Superior temporal gyrus (tissue), 1 donor: ENCODE measurements at regions not wholly inside any gene's neighbourhood (a gene's known extent, or its start where the extent isn't known, plus 50 kb on each side); places are given as distances from the start of the nearest gene placed in this dataset.

Experiments used
- DNase-seq: peaks from one replicate; pipeline ENCODE4 v3.0.0-alpha.2; 2016; ENCODE audit errors: extremely low spot score

GRCh38 chr2:219769090-219769910 lies 141.9 kb downstream of the SLC4A3 start:
- DNase-seq: no peak

DNA sequence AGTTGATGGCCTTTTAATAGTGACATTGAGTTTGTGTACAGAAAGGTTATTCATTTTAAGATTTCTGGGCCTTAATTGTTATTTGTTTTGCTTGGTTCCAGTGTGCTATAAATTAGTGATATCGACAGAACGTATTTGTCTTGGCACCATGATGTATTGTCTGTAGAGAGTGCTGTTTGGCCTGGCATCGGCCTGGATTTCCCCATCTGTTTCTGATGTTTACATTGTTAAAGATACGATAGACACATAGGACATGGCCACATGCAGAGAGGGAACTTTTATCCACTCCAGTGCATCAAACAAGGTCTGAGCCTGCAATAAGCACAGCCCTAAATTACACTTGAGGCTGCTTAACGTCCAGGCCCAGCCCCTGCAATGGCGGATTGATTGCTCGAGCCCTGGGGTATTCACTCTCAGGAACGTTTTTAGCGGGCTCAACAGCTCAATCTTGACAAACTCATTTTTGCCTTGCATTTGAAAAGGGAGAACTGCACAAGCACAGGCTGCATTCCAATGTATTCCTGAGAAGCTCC lies 144.7 kb downstream of the SLC4A3 start:
- DNase-seq: no peak

DNA sequence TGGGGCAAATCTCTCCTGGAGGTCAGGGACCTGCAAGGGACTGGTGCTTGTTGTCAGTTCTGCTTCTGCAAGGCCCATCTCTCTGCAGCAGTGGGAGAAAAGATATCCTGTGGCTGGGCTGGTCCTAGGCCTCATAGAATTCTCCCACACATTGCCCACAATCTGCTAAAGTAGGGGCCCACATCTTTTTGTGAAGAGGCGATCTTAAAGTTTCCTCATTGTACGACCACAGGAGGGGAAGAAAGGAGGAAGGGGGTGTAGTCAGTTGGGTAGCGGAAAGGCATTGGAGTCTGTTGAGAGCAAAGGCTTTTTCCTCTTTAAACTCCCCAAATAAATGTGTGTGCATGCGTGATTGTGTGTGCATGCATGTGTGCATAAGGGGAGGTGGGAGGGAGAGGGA lies 145.3 kb downstream of the SLC4A3 start:
- no peak for DNase-seq

DNA sequence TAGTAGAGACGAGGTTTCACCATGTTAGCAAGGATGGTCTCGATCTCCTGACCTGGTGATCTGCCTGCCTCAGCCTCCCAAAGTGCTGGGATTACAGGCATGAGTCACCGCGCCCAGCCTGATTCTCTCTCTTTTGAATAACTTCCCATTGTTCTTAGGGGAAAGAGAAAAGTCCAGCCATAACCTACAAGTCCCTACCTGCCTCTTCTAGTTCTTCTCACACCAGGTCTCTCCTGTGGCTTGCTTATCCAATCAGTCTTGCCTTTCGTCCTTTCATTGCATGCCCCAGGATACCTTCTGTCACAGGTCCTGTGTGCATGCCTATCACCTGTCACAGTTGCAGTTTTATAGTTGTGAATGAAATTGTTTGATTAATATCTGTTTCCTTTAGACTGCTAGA lies 148.1 kb downstream of the SLC4A3 start:
- DNase-seq: no peak

DNA sequence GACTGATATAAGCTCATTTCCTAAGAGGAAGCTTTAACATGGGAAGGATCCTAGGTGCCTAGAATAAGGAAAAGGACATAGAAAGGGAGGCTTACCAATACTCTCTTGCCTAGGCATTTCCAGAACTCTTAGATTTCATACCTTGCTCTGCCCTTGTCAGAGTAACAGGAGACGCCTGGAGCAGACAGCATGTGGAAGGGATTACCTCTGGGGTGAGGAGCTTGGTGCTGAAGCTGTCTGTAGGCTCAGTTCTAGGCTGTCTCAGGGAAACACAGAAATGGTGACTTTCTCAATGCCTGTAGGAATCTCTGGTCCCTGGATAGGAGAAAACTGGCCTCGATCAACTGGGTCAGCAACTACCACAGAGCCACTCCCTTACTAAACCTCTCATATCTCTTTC lies 150.0 kb downstream of the SLC4A3 start:
- DNase-seq: no peak

DNA sequence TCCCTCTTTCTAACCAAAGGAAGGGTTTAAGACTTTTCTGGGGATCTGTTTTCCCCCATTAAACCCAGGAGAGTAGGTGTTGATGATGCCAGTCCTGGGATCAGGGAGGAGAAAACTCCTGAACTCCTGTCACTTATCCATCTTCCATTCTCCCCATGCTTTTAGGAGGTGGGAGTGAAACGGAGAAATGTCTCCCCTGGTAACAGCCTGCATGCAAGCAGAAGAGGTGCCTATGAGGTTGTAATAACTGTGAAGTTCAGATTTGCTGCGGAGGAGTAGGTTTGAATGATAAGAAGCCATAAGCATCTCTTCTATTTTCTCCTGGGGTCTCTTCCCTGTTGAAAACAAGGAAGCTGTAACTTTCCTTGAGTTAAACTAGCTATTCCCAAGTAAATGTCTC lies 150.8 kb downstream of the SLC4A3 start:
- no peak for DNase-seq

DNA sequence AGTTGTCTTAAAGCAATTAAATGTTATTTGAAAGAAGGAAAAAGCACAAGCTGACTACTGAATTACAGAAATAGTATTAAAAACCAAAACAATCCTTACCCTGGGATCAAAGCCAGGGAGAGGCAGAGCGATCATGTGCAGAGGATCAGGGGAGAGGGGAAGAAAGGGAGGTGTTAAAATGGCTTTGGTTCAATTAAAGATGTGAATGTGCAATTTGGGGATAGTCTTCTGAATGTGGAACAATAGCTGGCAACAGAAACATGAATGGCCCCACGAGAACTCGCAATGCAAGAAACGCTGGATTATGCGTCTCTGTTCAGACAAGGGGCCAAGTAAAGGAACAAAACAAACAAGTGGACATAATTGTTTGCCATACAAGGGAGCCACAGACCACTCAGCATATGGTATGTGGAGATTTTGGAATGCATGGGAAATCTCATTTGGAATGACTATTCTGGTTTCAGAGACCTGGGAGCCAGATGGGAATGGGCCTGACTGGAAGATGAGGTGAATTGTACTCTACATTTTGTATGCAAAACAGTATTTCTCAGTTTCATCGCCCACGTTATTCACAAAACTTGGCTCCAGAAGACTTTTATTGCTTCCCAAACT lies 155.4 kb downstream of the SLC4A3 start:
- peak; percentile 67 for DNase-seq

DNA sequence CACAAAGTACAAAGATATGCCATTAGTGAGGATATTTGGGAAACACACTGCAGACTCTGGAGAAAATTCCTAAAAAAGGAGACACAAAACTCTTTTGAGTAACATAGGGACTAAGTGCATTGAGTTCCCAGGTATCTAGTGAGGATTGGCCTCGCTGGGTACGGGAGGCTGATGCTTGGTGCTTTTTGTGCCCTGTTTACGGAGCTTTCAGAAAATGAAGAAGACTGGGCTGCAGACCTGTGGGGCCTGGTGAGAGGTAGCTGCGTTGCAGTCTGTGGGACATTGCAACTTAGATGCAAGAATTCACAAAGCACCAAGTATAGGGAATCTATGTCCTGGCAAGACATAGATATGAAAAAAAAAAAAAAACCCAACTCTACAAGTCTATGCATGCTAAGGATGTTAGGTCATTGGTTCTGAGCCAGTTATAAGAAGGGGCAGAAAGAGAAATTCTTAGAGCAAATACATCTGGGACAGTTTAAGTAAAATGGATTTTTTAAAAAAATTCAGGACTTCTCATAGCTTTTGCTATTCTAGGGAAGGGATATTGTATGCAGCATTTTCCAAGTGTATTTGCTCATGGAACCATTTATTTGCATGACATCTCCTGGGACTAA lies 156.0 kb downstream of the SLC4A3 start:
- DNase-seq: peak; percentile 10

DNA sequence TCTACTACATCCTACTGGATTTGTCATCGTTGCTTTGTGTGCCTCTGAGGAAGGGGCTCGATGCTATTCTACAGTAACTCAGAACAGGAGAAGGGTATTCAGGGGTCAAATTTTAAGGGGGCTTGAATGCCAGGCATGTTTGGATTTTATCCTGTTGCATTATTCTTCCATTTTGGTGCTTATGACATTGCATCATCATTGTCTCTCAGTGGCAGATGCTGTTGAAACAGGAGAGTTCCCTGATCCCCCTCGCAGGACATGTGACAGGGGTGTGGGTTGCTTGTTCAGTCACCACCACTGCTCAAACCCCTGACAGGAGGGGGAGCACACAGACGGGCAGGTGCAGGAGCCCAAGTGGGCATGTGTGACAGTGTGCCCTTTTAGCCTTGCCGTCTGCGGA lies 156.7 kb downstream of the SLC4A3 start:
- DNase-seq: no peak

DNA sequence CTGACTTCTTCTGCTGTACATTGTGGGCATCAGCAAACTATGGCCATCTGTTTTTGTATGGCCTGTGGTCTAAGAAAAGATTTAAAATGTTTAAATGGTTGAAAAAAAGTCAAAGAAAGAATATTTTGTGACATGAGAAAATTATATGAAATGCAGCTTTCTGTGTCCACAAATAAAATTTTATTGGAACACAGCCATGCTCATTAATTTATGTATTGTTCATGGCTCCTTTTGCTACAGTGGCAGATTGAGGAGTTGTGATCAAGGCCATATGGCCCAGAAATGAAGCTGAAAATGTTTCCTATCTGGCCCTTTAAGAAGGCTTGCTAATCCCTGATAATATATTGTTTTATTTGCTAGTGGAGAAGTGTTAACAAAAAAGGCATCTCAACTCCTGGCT lies 162.0 kb downstream of the SLC4A3 start:
- no peak for DNase-seq

GRCh38 chr2:219792446-219792845 lies 165.0 kb downstream of the SLC4A3 start:
- no peak for DNase-seq

DNA sequence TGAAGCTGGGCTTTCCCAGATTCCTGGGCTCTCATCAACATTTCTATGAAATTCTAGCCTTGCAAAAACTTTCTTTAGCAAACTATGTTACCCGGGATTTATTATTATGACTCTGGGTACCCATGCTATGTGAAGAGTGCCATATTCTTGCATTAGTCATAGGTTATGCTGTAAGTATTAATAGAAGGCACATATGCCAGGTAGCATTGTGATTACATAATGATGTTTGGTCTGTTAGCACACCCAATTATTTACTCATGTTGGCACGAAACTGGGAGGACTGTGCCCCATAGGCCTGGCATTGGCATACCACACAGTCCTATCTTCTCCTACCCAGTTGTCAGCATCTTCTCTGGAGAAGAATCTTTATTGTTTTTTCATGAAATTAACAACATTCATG lies 171.0 kb downstream of the SLC4A3 start:
- no peak for DNase-seq

DNA sequence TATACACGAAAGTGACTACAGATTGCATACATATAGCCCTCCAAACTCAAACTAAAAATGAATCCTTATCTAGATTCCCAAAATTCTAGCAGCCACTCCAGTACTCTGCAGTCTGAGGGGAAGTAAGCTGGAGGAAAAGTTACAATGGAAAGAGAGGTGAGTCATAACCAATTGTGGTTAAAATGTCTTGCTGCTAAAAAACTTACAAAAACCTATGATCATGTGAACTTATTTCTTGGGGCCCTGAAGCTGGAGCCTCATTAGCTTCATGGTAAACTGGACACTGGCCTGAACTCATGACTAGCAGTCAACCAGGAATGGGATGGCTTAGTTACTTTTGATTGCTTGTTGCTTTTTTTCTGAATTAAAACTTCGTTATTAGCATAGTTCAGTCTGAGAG lies 175.9 kb downstream of the SLC4A3 start:
- DNase-seq: no peak

DNA sequence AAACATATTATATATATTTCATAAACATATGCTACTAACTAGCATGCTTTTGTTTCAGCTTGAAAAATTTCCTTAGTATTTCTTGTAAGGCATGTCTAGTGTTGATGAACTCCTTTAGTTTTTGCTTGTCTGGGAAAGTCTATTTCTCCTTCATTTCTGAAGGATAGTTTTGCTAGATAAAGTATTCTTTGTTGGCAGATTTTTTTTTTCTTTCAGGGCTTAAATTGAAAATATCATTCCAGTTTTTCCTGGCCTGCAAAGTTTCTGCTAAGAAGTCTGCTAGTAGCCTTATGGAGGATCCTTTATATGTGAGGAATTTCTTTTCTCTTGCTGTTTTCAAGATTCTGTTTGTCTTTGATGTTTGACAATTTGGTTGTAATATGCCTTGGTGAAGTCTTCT lies 183.5 kb downstream of the SLC4A3 start:
- DNase-seq: no peak

DNA sequence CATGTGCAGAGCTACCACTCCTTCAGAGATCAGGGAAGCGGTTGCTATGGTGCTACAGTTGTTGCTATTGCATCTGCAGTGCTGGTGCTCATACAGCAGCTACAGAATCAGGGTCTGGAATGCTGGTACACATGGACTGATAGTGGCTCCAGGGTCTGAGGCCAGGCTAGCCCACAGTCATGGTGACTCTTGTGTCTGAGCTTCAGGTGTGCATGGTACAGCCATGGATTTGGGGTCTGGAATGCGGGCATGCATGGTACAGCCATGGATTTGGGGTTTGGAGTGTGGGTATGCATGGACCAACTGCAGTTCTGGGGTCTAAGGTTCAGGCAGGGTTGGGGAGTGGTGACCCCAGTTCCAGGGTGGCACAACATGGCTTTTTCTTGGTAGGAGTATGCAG lies 185.2 kb downstream of the SLC4A3 start:
- DNase-seq: no peak

DNA sequence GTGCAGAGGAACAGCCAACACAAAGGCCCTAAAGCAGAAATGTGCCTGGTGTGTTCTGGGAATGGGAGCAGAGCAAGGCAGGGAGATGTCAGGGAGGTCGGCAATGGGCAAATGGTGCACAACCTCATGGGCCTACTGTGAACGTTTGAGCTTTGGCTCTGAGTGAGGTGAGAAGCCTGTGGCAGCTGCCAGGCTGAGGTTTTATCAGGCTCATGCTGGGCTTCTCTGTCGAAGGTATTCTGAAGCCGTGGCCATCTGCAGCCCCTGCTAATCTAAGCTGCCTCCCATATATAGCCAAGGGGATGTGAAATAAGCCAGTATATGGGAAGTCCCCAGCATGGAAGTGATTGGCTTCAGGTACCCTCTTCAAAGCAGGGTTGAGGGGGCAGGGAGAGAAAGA lies 193.3 kb downstream of the SLC4A3 start:
- no peak for DNase-seq

DNA sequence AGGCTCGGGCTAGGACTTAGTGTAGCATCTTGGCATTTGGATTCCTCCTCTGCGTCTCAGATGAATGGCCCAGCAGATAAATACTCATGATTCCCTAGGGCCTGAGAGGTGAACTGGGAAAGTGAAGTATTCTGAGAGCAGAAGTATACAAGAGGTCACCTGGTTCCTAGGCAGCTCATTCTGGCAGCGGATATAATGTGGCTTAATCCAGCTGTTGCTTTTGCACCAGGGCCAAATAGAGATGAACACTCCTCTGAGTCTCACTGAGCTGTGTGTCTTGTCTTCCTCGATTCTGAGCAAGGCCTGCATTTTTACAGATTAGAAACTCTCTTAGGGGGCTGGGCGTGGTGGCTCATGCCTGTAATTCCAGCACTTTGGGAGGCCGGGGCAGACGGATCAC lies 196.1 kb downstream of the SLC4A3 start:
- DNase-seq: no peak

DNA sequence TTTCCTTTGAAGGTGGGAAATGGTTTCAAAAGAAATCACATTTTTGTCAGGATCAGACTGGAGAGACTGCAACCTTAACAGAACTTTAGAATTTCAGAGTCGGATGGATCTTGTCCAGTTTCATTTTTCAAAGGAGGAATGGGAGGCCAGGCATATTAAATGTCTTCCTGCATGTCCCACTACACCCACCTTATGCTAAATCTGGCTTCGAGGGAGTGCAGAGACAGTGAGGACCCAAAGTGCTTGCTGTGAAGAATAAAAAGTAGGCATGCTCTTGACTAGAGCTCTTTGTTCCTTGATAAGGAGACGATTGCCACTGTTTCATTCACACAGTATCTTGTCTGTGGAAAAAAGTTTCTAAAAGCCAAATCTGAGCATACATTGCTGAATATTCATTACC lies 197.6 kb downstream of the SLC4A3 start:
- peak; percentile 61 for DNase-seq

- peak; percentile 25 for DNase-seq
Measured at GRCh38 chr2:219828127-219828526, 200.7 kb downstream of the SLC4A3 start.

DNA sequence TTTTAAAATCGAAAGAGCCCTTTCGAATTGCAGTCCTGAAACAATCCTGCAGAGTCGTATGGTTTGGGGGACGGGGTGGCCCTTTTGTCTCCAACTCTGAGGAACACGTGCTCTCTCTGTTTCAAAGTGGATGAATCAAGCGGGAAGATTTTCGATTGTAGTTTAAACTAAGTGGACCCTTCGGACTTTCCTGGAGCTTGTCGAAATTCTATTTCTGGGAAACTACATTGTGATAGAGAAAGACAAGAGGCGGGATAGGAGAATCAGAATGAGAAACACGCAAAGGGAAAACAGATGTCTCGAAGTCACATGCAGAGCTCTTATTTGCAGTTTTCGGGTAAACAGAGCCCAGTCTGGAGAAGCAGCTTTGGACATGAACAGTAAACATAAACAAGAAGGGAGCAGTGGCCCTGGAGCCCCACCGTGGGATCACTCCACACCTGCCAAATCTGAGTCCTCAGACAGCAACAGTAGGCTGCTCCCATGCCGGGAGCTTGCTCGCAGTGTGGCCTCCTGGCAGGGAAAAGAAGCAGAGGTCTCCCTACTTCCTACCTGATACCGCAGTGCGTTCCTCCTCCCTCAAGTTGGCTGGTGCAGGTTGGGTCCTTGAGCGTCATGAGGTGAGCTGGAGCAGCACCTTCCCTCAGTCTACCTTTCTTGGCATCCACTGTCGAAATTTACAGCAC lies 202.4 kb downstream of the SLC4A3 start:
- DNase-seq: no peak

DNA sequence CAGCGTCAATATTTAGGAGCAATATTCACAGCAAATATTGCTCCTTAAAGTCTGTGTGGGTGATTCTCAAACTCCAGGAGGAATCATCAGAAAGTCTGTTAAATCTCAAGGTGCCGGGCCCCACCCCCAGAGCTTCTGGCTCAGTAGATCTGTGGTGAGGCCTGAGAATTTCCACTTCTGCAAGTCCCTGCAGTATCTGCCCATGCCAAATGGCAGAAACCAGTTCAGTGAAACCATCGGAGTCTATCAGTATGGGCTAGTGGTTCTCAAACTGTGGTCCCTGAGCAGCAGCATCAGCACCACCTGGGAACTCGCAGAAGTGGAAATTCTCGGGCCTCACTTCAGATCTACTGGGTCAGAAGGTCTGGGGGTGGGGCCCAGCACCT lies 202.9 kb downstream of the SLC4A3 start:
- no peak for DNase-seq

DNA sequence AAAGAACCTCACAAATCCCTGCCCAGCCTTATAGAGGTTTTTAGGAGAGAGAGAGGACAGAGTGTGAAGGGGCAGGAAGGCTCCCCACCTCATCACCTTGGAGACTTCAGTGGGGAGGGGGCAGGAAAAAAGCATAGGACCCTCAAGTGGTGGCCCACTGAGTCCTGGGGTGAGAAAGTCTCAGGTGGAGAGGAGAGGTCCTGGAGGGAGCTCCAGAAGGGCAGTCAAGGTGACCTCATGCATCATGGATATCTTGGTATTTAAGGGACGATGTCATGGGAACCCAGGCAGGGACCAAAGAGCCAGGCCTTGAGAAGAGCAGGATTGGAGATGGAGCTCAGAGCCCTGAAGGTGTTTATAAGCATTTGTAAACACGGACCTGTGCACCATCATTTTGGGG lies 204.5 kb downstream of the SLC4A3 start:
- no peak for DNase-seq
